ENCODE measurements at regions not wholly inside any gene's neighbourhood (a gene's known extent, or its start where the extent isn't known, plus 50 kb on each side); places are given as distances from the start of the nearest gene placed in this dataset.
"Not testable (repeated sequence)": the region's sequence is repeated elsewhere in the genome, so short reads cannot be mapped to it uniquely, and the experiment has no call there.

DNA sequence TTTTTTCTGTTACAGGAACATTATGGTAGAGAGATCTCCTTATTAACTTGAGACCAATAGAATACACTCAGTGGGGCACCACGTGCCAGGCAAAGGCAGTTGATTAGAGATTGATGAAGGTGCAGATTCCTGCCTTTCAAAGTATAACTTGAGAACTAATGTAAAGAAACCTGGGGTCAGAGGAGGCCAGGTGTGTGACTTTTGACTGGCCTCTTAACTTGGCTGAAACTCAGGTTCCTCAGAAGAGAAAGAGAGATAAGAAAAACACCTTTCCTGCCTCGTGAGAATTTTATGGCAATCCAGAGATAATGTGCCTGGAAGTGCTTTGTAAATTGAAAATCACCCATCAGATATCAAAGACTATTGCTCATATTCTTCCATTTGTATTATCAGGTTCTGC, 110.7 kb upstream of the GZMB start:
- DNase-seq, result no peak

DNA sequence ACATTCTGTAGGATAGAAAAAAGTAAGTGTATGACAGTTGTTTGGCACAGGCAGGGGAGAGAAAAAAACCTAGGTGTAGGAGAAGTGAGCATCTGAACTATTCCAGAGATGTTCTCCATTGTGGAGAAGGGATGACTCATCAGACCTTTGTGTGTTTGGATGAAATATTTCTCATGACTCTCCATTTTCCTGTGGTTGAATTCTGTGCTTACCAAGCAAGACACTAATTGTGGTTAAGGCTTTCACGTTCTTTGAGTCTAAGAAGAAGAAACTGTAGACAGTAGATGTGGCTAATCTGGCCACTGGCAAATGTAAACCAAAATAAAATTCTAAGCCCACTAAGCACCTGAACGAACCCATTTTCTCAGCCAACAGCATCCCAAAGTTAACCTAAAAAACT, 107.9 kb upstream of the GZMB start:
- DNase-seq, result no peak

DNA sequence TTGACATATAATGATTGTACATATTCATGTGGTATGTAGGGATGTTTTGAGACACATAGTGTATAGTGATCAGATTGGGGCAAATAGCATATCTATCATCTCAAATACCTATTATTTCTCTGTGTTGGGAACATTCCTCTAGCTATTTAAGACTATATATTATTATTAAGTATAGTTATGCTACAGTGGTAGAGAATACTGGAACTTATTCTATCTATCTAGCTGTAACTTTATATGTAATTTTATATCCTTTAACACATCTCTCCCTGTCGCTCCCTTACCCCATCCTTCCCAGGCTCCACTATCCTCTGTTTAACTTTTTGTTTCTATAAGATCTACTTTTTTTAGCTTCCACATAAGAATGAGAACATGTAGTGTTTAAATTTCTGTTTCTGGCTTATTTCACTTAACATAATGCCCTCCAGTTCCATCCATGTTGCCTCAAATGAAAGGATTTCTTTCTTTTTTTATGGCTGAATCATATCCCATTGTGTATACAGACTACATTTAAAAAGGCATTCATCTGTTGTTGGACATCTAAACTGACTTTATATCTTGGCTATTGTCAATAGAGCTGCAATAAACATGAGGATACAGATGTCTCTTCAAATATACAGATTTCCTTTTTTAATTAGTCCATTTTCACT, 102.1 kb upstream of the GZMB start:
- DNase-seq, result no peak

DNA sequence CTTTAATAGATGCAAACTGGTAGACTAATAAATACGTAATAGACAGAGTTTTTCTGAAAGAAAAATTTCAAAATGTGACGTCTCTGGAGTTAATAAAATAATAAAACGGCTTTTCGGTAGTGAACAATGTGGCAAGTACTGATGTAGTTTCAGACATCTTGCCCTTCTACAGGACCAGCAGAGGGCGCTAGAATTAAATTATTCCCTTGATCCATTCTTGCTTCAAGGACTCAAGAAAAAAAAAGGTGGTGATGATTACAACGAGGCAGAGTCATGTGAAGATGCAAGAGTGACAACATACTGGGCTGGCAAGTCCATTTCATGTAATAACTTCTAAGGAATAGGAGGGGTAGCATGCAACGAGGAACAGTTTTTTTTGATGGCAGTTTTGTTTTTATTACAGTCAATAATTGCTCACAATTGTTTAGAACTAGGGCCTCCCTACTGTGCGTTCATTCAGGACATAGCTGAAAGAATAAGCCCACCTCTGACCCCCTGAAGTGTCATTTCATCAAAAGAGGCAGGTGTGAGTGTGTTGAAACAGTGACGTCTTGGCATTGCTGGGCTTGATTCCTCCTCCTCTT, 101.0 kb upstream of the GZMB start:
- DNase-seq, result peak; percentile 25

- no peak for DNase-seq
Measured at GRCh38 chr14:24726480-24726879, 92.5 kb upstream of the GZMB start.

DNA sequence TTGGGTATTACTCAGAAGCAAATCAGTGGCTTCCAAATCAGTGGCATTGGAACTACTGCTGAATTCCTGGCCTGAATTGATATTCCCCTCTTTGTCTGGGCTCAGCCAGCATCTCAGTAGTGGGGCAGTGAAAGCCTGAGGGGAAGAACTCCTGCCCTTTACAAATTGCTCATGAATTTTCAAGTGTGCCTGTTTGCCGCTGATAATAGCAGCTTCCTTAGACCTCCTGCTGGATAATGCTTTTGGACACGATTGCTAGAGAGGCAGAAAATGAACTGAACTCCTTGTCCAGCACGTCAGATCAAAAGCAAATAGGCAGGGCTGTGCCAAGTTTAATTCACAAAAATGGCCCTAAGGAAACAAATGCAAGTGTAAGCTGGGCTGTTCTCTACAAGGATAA, 91.3 kb upstream of the GZMB start:
- no peak for DNase-seq

- DNase-seq, result no peak
Measured at GRCh38 chr14:24721775-24722174, 87.8 kb upstream of the GZMB start.

GRCh38 chr14:24715239-24715638, 81.2 kb upstream of the GZMB start:
- DNase-seq, result no peak

DNA sequence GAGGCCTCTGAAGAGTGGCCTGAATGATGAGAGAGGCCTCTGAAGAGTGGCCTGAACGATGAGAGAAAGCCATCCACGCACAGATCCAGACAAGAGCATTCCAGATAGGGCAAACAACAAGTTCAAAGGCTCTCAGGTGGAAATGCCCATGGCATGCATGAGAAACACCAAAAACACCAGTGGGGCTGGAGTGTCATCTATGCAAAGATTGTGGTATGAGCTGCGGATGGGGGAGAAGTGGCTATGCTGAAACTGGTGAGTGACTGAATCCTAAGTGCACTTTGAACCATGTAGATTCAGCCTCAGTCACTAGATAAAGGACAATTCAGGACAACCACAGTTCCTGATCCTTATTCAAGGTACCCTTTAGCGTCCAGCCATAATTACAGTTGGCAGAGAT, 79.4 kb upstream of the GZMB start:
- no peak for DNase-seq

GRCh38 chr14:24712909-24713308, 78.9 kb upstream of the GZMB start:
- no peak for DNase-seq

DNA sequence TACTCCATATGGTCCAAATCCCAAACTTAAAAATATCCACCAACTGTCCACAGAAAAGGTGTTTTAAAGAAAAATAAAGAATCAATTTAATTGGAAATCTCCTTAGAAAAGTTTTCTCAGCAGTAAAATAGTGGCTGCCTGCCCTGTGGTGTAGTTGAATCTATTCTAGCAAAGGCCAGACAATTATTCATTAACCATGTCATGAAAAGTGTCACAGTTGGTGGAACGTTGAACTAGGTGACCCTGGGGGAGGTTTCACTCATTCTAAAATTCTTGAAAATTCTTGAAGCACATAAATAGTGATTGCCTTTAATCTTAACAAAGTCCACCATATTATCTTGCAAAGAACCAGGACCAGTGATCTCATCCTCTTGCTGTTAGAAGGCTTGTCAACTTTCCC, 78.4 kb upstream of the GZMB start:
- DNase-seq, result no peak

- DNase-seq, result peak; percentile 33
Measured at GRCh38 chr14:24710403-24711112, 76.6 kb upstream of the GZMB start.

DNA sequence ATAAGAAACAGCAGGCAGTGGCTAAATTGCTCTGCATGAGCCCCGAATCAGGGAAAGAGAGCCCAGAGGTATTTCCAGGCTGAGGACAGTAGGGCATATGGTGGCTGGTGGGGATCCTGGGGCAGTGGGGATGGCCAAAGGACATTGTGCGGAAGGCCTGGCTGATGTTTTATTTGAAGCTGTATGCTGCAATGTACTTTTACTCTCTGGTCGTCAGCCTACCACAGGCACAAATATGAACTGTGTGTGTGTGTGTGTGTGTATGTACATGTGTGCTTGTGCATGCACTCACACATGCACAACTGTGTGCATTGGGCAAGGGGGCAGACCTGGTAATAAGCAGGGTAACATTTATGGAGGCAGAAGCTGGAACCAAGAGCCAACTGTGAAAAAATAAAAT, 74.7 kb upstream of the GZMB start:
- DNase-seq, result no peak

DNA sequence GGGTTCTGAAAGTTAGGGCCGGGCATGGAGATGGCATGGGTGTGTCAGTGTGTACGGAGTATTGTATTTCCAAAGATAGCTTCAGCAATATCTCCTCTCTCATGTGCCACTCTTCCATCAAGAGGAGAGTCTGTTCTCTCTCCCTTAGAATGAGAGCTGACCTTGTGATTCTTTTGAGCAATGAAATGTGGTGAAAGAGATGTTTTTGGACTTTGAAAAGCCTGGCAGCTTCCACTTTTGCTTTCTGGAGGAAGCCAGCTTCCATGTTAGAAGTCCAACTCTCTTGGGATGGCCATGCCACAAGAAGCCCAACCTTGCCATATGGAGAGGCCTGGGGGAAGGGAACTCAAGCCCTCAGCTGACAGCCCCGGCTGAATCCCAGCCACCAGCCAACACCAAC, 72.4 kb upstream of the GZMB start:
- DNase-seq, result no peak

DNA sequence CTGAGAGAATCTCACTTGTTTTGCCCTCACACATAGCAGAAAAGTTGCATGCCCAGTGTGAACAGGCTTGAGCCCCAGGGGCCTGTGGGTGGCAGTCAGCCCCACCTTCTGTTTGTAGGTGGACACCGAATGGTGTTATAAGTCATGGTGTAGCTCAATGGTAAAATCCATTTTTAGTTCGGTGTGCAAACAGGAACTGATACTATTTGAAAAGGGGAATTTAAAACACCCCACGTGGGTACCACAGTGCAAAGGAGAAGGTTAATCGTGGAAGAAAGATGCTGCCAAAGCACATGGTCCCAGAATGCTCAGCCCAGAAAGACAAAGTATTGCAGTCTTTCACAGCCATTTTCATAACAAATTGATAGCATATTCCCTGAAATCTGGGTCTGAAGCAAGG, 71.8 kb upstream of the GZMB start:
- DNase-seq, result no peak

DNA sequence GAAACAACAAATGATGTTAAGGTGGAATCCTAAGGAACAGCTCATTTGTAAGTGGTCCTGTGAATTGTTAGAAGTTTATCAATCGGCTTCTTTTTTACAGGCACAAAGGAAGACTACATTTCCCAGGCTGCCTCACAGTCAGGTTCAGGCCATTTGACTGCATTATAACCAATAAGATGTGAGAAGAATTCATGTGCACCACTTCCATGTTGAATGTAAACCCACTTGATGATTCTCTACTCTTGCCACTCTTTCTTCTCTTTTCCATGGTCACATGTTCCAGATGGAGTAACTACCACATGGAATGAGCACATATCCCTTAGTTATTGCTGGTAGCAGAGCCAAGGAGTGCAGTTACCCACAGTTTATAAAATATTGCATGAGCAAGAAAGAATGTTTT, 67.1 kb upstream of the GZMB start:
- DNase-seq, result no peak

DNA sequence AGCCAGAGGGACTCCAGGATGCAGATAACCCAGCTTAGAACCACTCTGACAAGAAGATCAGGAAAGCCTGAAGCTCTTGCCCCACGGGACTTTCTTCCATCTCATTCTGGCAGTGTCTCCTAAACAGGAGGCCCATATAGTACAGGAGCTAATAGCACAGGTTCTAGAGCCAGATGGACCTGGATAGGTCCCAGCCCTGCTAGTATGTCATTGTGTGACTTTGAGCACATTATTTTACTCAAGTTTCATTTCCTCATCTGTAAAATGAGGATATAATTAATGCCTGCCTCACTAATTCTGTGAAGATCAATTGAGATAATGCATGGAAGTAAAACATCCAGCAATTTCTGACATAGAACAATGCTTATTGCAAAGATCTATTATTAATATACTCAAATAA, 66.5 kb upstream of the GZMB start:
- no peak for DNase-seq

- no peak for DNase-seq
Measured at GRCh38 chr14:24699052-24699451, 65.1 kb upstream of the GZMB start.

DNA sequence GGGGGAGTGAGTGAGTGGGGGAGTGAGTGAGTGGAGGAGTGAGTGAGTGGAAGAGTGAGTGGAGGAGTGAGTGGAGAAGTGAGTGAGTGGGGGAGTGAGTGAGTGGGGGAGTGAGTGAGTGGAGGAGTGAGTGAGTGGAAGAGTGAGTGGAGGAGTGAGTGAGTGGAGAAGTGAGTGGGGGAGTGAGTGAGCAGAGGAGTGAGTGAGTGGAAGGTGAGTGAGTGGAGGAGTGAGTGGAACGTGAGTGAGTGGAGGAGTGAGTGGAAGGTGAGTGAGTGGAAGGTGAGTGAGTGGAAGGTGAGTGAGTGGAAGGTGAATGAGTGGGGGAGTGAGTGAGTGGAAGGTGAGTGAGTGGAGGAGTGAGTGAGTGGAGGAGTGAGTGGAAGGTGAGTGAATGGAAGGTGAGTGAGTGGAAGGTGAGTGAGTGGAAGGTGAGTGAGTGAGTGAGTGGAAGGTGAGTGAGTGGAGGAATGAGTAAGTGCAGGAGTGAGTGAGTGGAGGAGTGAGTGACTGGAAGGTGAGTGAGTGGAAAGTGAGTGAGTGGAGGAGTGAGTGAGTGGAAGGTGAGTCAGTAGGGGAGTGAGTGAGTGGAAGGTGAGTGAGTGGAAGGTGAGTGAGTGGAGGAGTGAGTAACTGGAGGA, 62.4 kb upstream of the GZMB start:
- DNase-seq, result not testable (repeated sequence)

DNA sequence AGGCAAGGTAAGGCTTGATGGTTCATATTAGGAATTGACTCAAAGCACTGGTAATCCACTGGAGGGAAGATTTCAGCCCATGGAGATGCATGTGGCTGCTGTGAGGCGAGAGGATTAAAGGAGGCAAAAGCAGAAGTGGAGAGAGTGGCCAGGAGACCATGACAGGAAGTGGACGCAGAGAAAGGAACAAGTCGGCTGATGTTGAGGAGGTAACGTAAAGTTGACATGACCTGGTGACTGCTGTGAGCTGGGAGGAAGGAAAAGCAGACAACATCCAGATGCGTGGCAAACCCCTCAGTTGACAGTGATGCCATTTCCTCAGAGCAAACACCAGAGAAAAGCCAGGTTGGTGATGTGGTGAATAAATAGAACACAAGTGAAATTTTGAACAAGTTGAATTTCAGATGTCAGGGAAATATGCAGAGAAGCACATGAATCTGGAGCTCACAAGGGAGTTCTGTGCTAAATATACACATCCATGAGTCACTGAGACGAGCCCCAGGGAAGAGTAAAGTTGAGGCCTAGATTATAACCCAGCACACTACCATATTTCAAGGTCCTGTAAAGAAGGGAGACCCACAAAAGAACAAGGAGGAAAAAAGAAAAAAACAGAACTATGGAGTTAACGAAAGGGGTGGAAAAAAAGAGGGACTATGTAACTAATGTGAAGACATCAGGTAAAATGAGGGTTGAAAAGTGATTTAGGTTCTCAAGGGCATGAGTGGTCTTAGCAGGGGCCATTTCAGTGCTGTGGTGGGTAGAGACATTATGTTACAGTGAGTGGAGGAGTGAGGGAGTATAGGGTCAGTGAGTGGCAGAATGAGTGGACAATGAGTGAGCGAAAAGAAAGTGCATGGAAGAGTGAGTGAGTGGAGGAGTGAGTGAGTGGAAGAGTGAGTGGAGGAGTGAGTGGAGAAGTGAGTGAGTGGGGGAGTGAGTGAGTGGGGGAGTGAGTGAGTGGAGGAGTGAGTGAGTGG, 61.6 kb upstream of the GZMB start:
- no peak for DNase-seq

DNA sequence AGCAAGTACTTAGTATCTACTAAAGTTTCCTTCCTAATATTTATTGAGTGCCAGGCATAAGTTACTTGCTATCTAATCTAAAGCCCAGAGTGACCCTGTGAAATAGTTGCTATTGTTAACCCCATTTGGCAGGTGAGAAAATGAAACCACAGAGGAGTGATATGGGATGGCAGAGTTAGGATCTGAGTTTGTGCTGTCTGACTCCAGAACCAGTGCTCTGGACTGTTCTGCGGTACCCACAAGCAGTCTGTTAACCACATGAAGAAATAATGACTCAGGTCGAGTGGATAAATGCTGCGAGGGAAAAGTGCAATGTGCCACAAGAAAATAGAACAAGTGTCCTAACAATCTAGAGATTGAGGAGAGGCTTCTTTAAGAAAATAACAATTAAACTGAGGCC, 60.7 kb upstream of the GZMB start:
- DNase-seq, result no peak

GRCh38 chr14:24693983-24694382, 60.0 kb upstream of the GZMB start:
- DNase-seq, result no peak

All from right kidney (tissue), 1 donor.